GM18511 (cell line): ENCODE measurements at regions not wholly inside any gene's neighbourhood (a gene's known extent, or its start where the extent isn't known, plus 50 kb on each side); places are given as distances from the start of the nearest gene placed in this dataset.

Experiments used
- ATAC-seq: cut with Tn5 transposase; IDR thresholded peaks from one replicate; pipeline ENCODE4 v1.9.1; 2021; ENCODE audit warnings: mild to moderate bottlenecking, moderate library complexity; ENCODE audit not compliant: unreplicated experiment

- no peak for ATAC-seq
Observed at GRCh38 chr18:61216051-61216450, 117.2 kb upstream of the CDH20 start.

GRCh38 chr18:61222206-61222605 is 111.0 kb upstream of the CDH20 start:
- no peak for ATAC-seq

GRCh38 chr18:61225336-61225735 is 107.9 kb upstream of the CDH20 start:
- no peak for ATAC-seq

GRCh38 chr18:61236356-61237057 is 96.7 kb upstream of the CDH20 start:
- no peak for ATAC-seq

GRCh38 chr18:61237529-61237928 is 95.7 kb upstream of the CDH20 start:
- ATAC-seq = no peak

DNA sequence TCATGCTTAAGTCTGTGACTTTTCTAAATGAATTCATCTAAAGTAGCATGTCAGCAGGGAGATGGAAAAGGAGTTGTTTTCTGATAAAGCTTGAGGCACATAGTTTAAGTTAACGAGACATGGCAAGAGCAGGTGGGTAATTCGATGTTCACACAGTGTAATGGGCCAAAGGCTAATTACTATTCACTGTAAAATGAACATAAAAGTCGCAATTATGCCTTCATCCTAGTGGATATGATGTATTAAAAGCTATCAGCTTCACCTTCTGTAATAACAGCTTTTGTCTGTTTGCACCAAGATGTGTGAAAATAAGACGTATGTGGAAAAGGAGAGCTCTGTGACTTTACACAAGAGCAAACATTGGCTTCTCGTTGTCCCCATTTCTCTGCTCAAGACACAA is 94.2 kb upstream of the CDH20 start:
- no peak for ATAC-seq

DNA sequence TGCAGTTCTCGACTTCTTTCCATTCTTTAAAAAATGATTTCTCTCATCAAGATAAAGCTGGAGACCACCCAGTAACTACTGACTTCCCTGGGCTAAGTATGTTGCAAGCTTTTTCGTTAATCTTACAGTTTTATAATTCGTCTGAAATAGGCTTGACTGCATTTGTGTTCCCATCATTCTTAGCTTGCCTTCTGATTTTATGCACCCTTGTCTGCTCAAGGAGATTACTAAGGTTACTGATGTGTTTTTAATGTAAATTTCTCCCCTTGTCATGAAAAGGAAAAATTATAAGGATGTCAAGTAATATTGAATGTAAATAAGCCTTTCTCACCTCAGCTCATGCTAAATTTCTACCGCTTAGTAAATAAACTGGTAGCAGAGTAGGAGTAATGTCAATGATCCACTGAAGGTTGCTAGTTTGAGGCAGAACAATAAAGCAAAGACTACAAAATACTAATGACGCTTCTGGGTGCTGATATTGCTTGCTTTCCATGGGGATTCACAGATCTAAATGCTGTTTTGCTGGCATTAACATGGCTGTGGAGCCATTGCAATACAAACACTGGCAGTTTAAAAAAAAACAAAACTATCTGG is 91.9 kb upstream of the CDH20 start:
- ATAC-seq = no peak

- no peak for ATAC-seq
Observed at GRCh38 chr18:61244632-61245031, 88.6 kb upstream of the CDH20 start.

GRCh38 chr18:61245276-61245675 is 88.0 kb upstream of the CDH20 start:
- ATAC-seq = no peak

DNA sequence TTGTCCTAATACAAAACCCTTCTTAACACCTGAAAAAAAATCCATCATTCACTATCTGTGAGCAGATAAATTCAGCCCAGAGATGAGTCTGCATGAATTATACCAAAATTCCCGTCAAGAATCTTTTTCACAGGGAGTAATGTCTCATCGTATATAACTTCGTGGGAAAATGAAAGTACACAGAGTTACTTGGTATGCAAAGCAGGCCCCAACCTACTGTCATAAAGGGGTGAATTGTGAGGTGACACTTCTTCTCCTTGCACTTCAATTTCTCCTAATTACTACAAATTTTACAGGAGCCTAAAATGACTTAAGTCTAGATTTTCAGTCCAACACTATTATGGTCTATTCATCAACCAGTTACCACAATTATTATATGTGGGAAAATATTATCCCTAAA is 84.6 kb upstream of the CDH20 start:
- no peak for ATAC-seq

- no peak for ATAC-seq
Observed at GRCh38 chr18:61256291-61256690, 76.9 kb upstream of the CDH20 start.

DNA sequence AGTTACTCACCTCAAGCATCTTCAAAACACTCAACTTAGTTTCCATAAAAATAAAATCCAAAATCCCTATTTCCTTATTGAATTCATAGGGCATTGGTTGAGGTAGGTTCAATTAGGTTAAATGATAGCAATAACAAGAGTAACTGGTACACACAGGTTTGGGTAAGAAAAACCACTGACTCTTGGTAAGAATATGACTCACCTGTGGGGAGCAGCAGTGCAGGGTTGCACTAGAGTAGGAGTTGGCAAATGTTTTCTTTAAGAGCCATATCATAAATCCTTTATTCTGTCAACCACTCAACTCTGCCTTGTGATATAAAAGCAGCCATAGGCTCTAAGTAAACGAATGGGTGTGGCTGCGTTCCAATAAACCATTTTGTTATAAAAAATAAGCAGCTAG is 71.4 kb upstream of the CDH20 start:
- no peak for ATAC-seq

DNA sequence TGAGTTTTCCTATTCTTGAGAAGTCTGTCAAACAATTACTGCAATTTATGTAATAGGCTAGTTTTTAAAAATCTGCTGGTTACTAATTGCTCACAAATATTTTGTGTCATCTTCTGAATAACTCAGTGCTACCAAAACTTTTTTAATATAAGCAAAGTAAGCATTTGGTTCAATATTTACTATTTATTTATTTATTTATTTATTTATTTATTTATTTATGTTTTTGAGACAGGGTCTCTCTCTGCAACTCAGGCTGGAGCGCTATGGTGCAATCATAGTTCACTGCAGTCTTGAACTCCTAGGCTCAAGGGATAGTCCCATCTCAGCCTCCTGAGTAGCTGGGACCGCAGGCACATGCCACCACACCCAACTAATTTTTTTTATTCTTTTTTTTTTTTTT is 60.4 kb upstream of the CDH20 start:
- no peak for ATAC-seq

GRCh38 chr18:61273533-61273932 is 59.7 kb upstream of the CDH20 start:
- ATAC-seq = no peak

GRCh38 chr18:61274416-61274960 is 58.7 kb upstream of the CDH20 start:
- no peak for ATAC-seq

DNA sequence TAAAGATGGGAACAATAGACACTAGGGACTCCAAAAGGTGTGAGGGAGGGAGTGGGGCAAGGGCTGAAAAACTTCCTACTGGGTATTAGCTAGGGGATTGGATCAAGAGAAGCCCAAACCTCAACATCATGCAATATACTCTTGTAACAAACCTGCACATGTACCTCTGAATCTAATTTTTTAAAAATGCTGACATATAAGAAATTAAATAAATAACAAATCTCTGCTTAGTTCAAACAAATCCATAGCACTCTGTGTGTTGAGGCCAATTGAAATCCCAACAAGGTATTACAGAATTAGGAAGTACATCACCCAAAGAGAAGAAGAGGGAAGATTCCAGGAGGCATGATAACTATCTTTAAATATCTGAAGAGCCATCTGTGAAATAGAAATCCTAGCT is 55.4 kb upstream of the CDH20 start:
- no peak for ATAC-seq

GRCh38 chr18:61281431-61281830 is 51.8 kb upstream of the CDH20 start:
- ATAC-seq = no peak

- no peak for ATAC-seq
Observed at GRCh38 chr18:61282926-61283325, 50.3 kb upstream of the CDH20 start.
